ENCODE measurements at regions not wholly inside any gene's neighbourhood (a gene's known extent, or its start where the extent isn't known, plus 50 kb on each side); places are given as distances from the start of the nearest gene placed in this dataset.

GRCh38 chr4:10942156-10942555, 257.6 kb upstream of the CLNK start:
- no peaks in the 10 kb centered on the region for H3K36me3 ChIP-seq (ENCODE audit: insufficient read depth, low read length)
- no peaks in the 10 kb centered on the region for H3K79me2 ChIP-seq (ENCODE audit: insufficient read depth, low read length)
- H3K4me1 ChIP-seq (ENCODE audit: insufficient read depth, low read length, severe bottlenecking), result no peaks in the 10 kb centered on the region
- H3K9me3 ChIP-seq (ENCODE audit: low read length), result no peaks in the 10 kb centered on the region
- H3F3A ChIP-seq (ENCODE audit: insufficient read depth, low read length), result no peaks in the 10 kb centered on the region
- no peak overlapping the region for H3K4me2 ChIP-seq (ENCODE audit: low read length)
- no peak overlapping the region for H3K9ac ChIP-seq (ENCODE audit: low read length)
- H3K4me3 ChIP-seq (ENCODE audit: low read depth, low read length, poor library complexity, severe bottlenecking), result no peak overlapping the region
- no peak overlapping the region for H3K27ac ChIP-seq (ENCODE audit: low read depth, low read length, poor library complexity, severe bottlenecking)
- no peaks in the 10 kb centered on the region for H3K9me2 ChIP-seq (ENCODE audit: low read depth, low read length)
- no peak overlapping the region for H2AFZ ChIP-seq (ENCODE audit: low read length)
- no peaks in the 10 kb centered on the region for H3K27me3 ChIP-seq (ENCODE audit: insufficient read depth, low read length)
- no peak for TF ChIP-seq CTCF (IDR thresholded peaks at IDR 0.05; ENCODE audit: low read length)
- TF ChIP-seq EZH2 (IDR thresholded peaks at IDR 0.05; ENCODE audit: borderline replicate concordance, low read length), result no peak
- H4K20me1 ChIP-seq (ENCODE audit: insufficient read depth, low read length), result no peaks in the 10 kb centered on the region

GRCh38 chr4:10929818-10930217, 245.2 kb upstream of the CLNK start:
- H3K27me3 ChIP-seq (ENCODE audit: insufficient read depth, low read length), result no peaks in the 10 kb centered on the region
- no peak overlapping the region for H2AFZ ChIP-seq (ENCODE audit: low read length)
- H3K9me3 ChIP-seq (ENCODE audit: low read length), result no peaks in the 10 kb centered on the region
- no peaks in the 10 kb centered on the region for H3F3A ChIP-seq (ENCODE audit: insufficient read depth, low read length)
- no peak overlapping the region for H3K27ac ChIP-seq (ENCODE audit: low read depth, low read length, poor library complexity, severe bottlenecking)
- no peak overlapping the region for H3K4me3 ChIP-seq (ENCODE audit: low read depth, low read length, poor library complexity, severe bottlenecking)
- no peaks in the 10 kb centered on the region for H3K36me3 ChIP-seq (ENCODE audit: insufficient read depth, low read length)
- H3K79me2 ChIP-seq (ENCODE audit: insufficient read depth, low read length), result no peaks in the 10 kb centered on the region
- H3K4me1 ChIP-seq (ENCODE audit: insufficient read depth, low read length, severe bottlenecking), result no peaks in the 10 kb centered on the region
- H4K20me1 ChIP-seq (ENCODE audit: insufficient read depth, low read length), result no peaks in the 10 kb centered on the region
- no peak overlapping the region for H3K4me2 ChIP-seq (ENCODE audit: low read length)
- no peak for TF ChIP-seq CTCF (IDR thresholded peaks at IDR 0.05; ENCODE audit: low read length)
- TF ChIP-seq EZH2 (IDR thresholded peaks at IDR 0.05; ENCODE audit: borderline replicate concordance, low read length), result no peak
- no peaks in the 10 kb centered on the region for H3K9me2 ChIP-seq (ENCODE audit: low read depth, low read length)
- no peak overlapping the region for H3K9ac ChIP-seq (ENCODE audit: low read length)

GRCh38 chr4:10925996-10926395, 241.4 kb upstream of the CLNK start:
- Histone ChIP-seq H3K36me3 (ENCODE audit: insufficient read depth, low read length) (no peaks in the 10 kb centered on the region), H3K9me3 (ENCODE audit: low read length) (no peaks in the 10 kb centered on the region), H4K20me1 (ENCODE audit: insufficient read depth, low read length) (no peaks in the 10 kb centered on the region), H3K4me1 (ENCODE audit: insufficient read depth, low read length, severe bottlenecking) (no peaks in the 10 kb centered on the region), H3K9me2 (ENCODE audit: low read depth, low read length) (no peaks in the 10 kb centered on the region), H3K27me3 (ENCODE audit: insufficient read depth, low read length) (no peaks in the 10 kb centered on the region), H3K4me3 (ENCODE audit: low read depth, low read length, poor library complexity, severe bottlenecking) (no peak overlapping the region), H2AFZ (ENCODE audit: low read length) (no peak overlapping the region), H3K79me2 (ENCODE audit: insufficient read depth, low read length) (no peaks in the 10 kb centered on the region), H3K9ac (ENCODE audit: low read length) (no peak overlapping the region), H3K4me2 (ENCODE audit: low read length) (no peak overlapping the region), H3F3A (ENCODE audit: insufficient read depth, low read length) (no peaks in the 10 kb centered on the region), H3K27ac (ENCODE audit: low read depth, low read length, poor library complexity, severe bottlenecking) (no peak overlapping the region)
- TF ChIP-seq EZH2 (IDR thresholded peaks at IDR 0.05; ENCODE audit: borderline replicate concordance, low read length), result no peak
- no peak for TF ChIP-seq CTCF (IDR thresholded peaks at IDR 0.05; ENCODE audit: low read length)

Measured in OCI-LY1 (cell line).